ENCODE measurements at regions not wholly inside any gene's neighbourhood (a gene's known extent, or its start where the extent isn't known, plus 50 kb on each side); places are given as distances from the start of the nearest gene placed in this dataset.
A peak's percentile ranks its signal among the peaks of the same experiment; 100 is the strongest.
"Not testable (repeated sequence)": the region's sequence is repeated elsewhere in the genome, so short reads cannot be mapped to it uniquely, and the experiment has no call there.

GRCh38 chr11:67804435-67805252 lies 130.2 kb upstream of the ALDH3B2 start:
- not testable (repeated sequence) for H3K9me3 ChIP-seq (ENCODE audit: control insufficient read depth, insufficient read depth, low read length); H3K4me1 ChIP-seq (ENCODE audit: insufficient read depth, low read length); H3K36me3 ChIP-seq (ENCODE audit: insufficient read depth, low read length)
- peak overlapping the region; percentile 75 for H3K9ac ChIP-seq (ENCODE audit: low read depth, low read length)

GRCh38 chr11:67803519-67803918 lies 129.1 kb upstream of the ALDH3B2 start:
- not testable (repeated sequence) for H3K9me3 ChIP-seq (ENCODE audit: control insufficient read depth, insufficient read depth, low read length); H3K9ac ChIP-seq (ENCODE audit: low read depth, low read length); H3K36me3 ChIP-seq (ENCODE audit: insufficient read depth, low read length); H3K4me1 ChIP-seq (ENCODE audit: insufficient read depth, low read length)

- H3K36me3 ChIP-seq (ENCODE audit: insufficient read depth, low read length); H3K9me3 ChIP-seq (ENCODE audit: control insufficient read depth, insufficient read depth, low read length); H3K4me1 ChIP-seq (ENCODE audit: insufficient read depth, low read length); H3K9ac ChIP-seq (ENCODE audit: low read depth, low read length): not testable (repeated sequence)
Observed at GRCh38 chr11:67803055-67803454, 128.6 kb upstream of the ALDH3B2 start.

GRCh38 chr11:67802623-67803022 lies 128.2 kb upstream of the ALDH3B2 start:
- H3K4me1 ChIP-seq (ENCODE audit: insufficient read depth, low read length); H3K9ac ChIP-seq (ENCODE audit: low read depth, low read length); H3K9me3 ChIP-seq (ENCODE audit: control insufficient read depth, insufficient read depth, low read length); H3K36me3 ChIP-seq (ENCODE audit: insufficient read depth, low read length): not testable (repeated sequence)

GRCh38 chr11:67801397-67801796 lies 127.0 kb upstream of the ALDH3B2 start:
- not testable (repeated sequence) for H3K4me1 ChIP-seq (ENCODE audit: insufficient read depth, low read length); H3K9ac ChIP-seq (ENCODE audit: low read depth, low read length); H3K36me3 ChIP-seq (ENCODE audit: insufficient read depth, low read length); H3K9me3 ChIP-seq (ENCODE audit: control insufficient read depth, insufficient read depth, low read length)

- H3K36me3 ChIP-seq (ENCODE audit: insufficient read depth, low read length); H3K4me1 ChIP-seq (ENCODE audit: insufficient read depth, low read length); H3K9me3 ChIP-seq (ENCODE audit: control insufficient read depth, insufficient read depth, low read length); H3K9ac ChIP-seq (ENCODE audit: low read depth, low read length): not testable (repeated sequence)
Observed at GRCh38 chr11:67800591-67800990, 126.2 kb upstream of the ALDH3B2 start.

GRCh38 chr11:67799808-67800207 lies 125.4 kb upstream of the ALDH3B2 start:
- not testable (repeated sequence) for H3K9me3 ChIP-seq (ENCODE audit: control insufficient read depth, insufficient read depth, low read length); H3K36me3 ChIP-seq (ENCODE audit: insufficient read depth, low read length); H3K4me1 ChIP-seq (ENCODE audit: insufficient read depth, low read length); H3K9ac ChIP-seq (ENCODE audit: low read depth, low read length)

GRCh38 chr11:67797726-67798521 lies 123.5 kb upstream of the ALDH3B2 start:
- not testable (repeated sequence) for H3K36me3 ChIP-seq (ENCODE audit: insufficient read depth, low read length); H3K9ac ChIP-seq (ENCODE audit: low read depth, low read length)

GRCh38 chr11:67795746-67796145 lies 121.3 kb upstream of the ALDH3B2 start:
- Histone ChIP-seq H3K9ac (ENCODE audit: low read depth, low read length) (no peak overlapping the region), H3K9me3 (ENCODE audit: control insufficient read depth, insufficient read depth, low read length) (no peaks in the 10 kb centered on the region), H3K36me3 (ENCODE audit: insufficient read depth, low read length) (no peaks in the 10 kb centered on the region), H3K4me1 (ENCODE audit: insufficient read depth, low read length) (peaks cover 5% of the 10 kb centered on the region; the same call in 1 of the 2 replicates)

More at GRCh38 chr11:67797726-67798521, 123.5 kb upstream of the ALDH3B2 start:
- not testable (repeated sequence) for H3K4me1 ChIP-seq (ENCODE audit: insufficient read depth, low read length); H3K9me3 ChIP-seq (ENCODE audit: control insufficient read depth, insufficient read depth, low read length)

GRCh38 chr11:67793750-67794149 lies 119.3 kb upstream of the ALDH3B2 start:
- H3K4me1 ChIP-seq (ENCODE audit: insufficient read depth, low read length); H3K9me3 ChIP-seq (ENCODE audit: control insufficient read depth, insufficient read depth, low read length); H3K36me3 ChIP-seq (ENCODE audit: insufficient read depth, low read length); H3K9ac ChIP-seq (ENCODE audit: low read depth, low read length): not testable (repeated sequence)

GRCh38 chr11:67792273-67792990 lies 118.0 kb upstream of the ALDH3B2 start:
- H3K9me3 ChIP-seq (ENCODE audit: control insufficient read depth, insufficient read depth, low read length); H3K36me3 ChIP-seq (ENCODE audit: insufficient read depth, low read length); H3K4me1 ChIP-seq (ENCODE audit: insufficient read depth, low read length); H3K9ac ChIP-seq (ENCODE audit: low read depth, low read length): not testable (repeated sequence)

- H3K9me3 ChIP-seq (ENCODE audit: control insufficient read depth, insufficient read depth, low read length); H3K9ac ChIP-seq (ENCODE audit: low read depth, low read length); H3K36me3 ChIP-seq (ENCODE audit: insufficient read depth, low read length); H3K4me1 ChIP-seq (ENCODE audit: insufficient read depth, low read length): not testable (repeated sequence)
Observed at GRCh38 chr11:67791598-67792170, 117.3 kb upstream of the ALDH3B2 start.

- H3K9me3 ChIP-seq (ENCODE audit: control insufficient read depth, insufficient read depth, low read length); H3K9ac ChIP-seq (ENCODE audit: low read depth, low read length); H3K36me3 ChIP-seq (ENCODE audit: insufficient read depth, low read length): not testable (repeated sequence)
Observed at GRCh38 chr11:67788341-67788695, 113.9 kb upstream of the ALDH3B2 start.

GRCh38 chr11:67787681-67788340 lies 113.4 kb upstream of the ALDH3B2 start:
- not testable (repeated sequence) for H3K4me1 ChIP-seq (ENCODE audit: insufficient read depth, low read length)

More at GRCh38 chr11:67788341-67788695, 113.9 kb upstream of the ALDH3B2 start:
- H3K4me1 ChIP-seq (ENCODE audit: insufficient read depth, low read length): not testable (repeated sequence)

More at GRCh38 chr11:67787681-67788340, 113.4 kb upstream of the ALDH3B2 start:
- not testable (repeated sequence) for H3K9ac ChIP-seq (ENCODE audit: low read depth, low read length); H3K9me3 ChIP-seq (ENCODE audit: control insufficient read depth, insufficient read depth, low read length); H3K36me3 ChIP-seq (ENCODE audit: insufficient read depth, low read length)

Data from ES-I3 (cell line).